ENCODE measurements at regions not wholly inside any gene's neighbourhood (a gene's known extent, or its start where the extent isn't known, plus 50 kb on each side); places are given as distances from the start of the nearest gene placed in this dataset.
"Not testable (repeated sequence)": the region's sequence is repeated elsewhere in the genome, so short reads cannot be mapped to it uniquely, and the experiment has no call there.

GRCh38 chr7:15813448-15813847 lies 127.0 kb upstream of the MEOX2 start:
- Mint-ChIP-seq H3K4me3 (ENCODE audit: low read depth) (no peak overlapping the region), H3K9me3 (peaks cover 28% of the 10 kb centered on the region), H3K36me3 (ENCODE audit: low read depth) (no peaks in the 10 kb centered on the region), H3K27ac (no peak overlapping the region), H3K27me3 (ENCODE audit: low read depth) (no peaks in the 10 kb centered on the region), H3K4me1 (ENCODE audit: low read depth) (no peaks in the 10 kb centered on the region)
- intact Hi-C loops (cut with micrococcal nuclease) = no loop called here
- no peak for DNase-seq (ENCODE audit: low spot score)

DNA sequence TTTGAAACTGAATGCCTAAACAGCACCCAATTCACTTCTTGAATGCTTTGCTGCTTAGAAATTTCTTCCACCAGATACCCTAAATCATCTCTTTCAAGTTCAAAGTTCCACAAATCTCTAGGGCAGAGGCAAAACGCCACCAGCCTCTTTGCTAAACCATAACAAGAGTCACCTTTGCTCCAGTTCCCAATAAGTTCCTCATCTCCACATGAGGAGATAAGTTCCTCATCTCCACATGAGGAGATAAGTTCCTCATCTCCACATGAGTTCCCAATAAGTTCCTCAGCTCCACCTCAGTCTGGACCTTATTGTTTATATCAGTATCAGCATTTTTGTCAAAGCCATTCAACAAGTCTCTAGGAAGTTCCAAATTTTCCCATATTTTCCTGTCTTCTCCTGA lies 123.9 kb upstream of the MEOX2 start:
- H3K4me1 Mint-ChIP-seq (ENCODE audit: low read depth); H3K4me3 Mint-ChIP-seq (ENCODE audit: low read depth); H3K27ac Mint-ChIP-seq; H3K36me3 Mint-ChIP-seq (ENCODE audit: low read depth); DNase-seq (ENCODE audit: low spot score); H3K27me3 Mint-ChIP-seq (ENCODE audit: low read depth); intact Hi-C loops (cut with micrococcal nuclease): not testable (repeated sequence)
- peaks cover 28% of the 10 kb centered on the region for H3K9me3 Mint-ChIP-seq

DNA sequence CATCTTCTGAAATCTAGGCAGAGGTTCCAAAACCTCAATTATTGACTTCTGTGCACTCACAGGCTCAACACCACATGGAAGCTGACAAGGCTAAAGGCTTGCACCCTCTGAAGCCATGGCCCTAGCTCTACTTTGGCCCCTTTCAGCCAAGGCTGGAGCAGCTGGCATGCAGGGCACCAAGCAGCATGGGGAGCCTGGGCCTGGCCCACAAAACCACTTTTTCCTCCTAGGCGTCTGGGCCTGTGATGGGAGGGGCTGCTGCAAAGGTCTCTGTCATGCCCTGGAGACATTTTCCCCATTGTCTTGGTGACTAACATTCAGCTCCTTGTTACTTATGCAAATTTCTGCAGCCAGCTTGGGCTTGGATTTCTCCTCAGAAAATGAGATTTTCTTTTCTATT lies 123.5 kb upstream of the MEOX2 start:
- H3K4me1 Mint-ChIP-seq (ENCODE audit: low read depth); H3K27me3 Mint-ChIP-seq (ENCODE audit: low read depth); intact Hi-C loops (cut with micrococcal nuclease); H3K36me3 Mint-ChIP-seq (ENCODE audit: low read depth); DNase-seq (ENCODE audit: low spot score); H3K27ac Mint-ChIP-seq; H3K4me3 Mint-ChIP-seq (ENCODE audit: low read depth): not testable (repeated sequence)
- peaks cover 28% of the 10 kb centered on the region for H3K9me3 Mint-ChIP-seq

DNA sequence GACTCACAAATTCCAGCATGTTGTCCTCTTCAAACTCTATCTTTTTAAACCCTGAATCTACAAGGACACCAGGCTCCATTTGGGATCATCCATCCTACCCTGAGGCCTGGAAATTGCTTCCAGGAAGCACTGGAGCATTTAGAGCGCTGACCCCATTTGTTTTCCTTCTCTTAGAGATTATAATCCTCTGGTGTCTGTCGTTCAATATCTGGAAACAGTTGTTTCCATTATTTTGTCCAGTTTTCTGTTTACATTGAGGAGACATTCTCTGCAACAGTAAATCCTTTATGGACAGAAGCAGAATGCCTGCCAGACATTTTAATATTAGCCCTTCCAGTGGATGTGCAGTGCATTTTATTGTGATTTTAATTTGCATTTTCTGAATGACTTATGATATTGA lies 119.4 kb upstream of the MEOX2 start:
- no peak for DNase-seq (ENCODE audit: low spot score)
- Mint-ChIP-seq H3K4me3 (ENCODE audit: low read depth) (no peak overlapping the region), H3K36me3 (ENCODE audit: low read depth) (no peaks in the 10 kb centered on the region), H3K9me3 (peaks cover 41% of the 10 kb centered on the region), H3K4me1 (ENCODE audit: low read depth) (no peaks in the 10 kb centered on the region), H3K27me3 (ENCODE audit: low read depth) (no peaks in the 10 kb centered on the region), H3K27ac (no peak overlapping the region)
- intact Hi-C loops (cut with micrococcal nuclease) = no loop called here

DNA sequence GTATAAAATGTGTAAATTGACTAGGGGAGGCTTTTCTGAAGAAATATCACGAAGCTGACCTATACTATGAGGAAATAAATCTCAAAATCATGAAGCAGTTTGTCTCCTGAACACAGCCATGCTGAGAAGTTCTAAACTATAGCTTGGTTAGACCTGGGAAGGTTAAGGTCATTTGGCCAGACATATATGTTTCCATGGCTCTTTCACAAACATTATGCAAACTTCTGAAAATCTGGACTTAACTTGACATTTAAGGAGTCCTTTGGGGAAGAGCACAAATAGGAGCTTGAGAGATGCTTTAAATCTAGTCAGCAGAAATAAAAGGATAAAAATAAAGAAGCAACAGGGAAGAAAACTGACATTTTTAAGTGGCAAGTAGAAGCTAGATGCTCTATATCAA lies 115.9 kb upstream of the MEOX2 start:
- intact Hi-C loops (cut with micrococcal nuclease) = no loop called here
- H3K36me3 Mint-ChIP-seq (ENCODE audit: low read depth) = no peaks in the 10 kb centered on the region
- H3K27ac Mint-ChIP-seq = no peak overlapping the region
- H3K4me1 Mint-ChIP-seq (ENCODE audit: low read depth) = no peaks in the 10 kb centered on the region
- no peak overlapping the region for H3K4me3 Mint-ChIP-seq (ENCODE audit: low read depth)
- H3K9me3 Mint-ChIP-seq = peaks cover 31% of the 10 kb centered on the region
- no peak for DNase-seq (ENCODE audit: low spot score)
- no peaks in the 10 kb centered on the region for H3K27me3 Mint-ChIP-seq (ENCODE audit: low read depth)

GRCh38 chr7:15801551-15801950 lies 115.1 kb upstream of the MEOX2 start:
- intact Hi-C loops (cut with micrococcal nuclease) = no loop called here
- Mint-ChIP-seq H3K36me3 (ENCODE audit: low read depth) (no peaks in the 10 kb centered on the region), H3K9me3 (peaks cover 25% of the 10 kb centered on the region), H3K4me1 (ENCODE audit: low read depth) (no peaks in the 10 kb centered on the region), H3K27ac (no peak overlapping the region), H3K4me3 (ENCODE audit: low read depth) (no peak overlapping the region), H3K27me3 (ENCODE audit: low read depth) (no peaks in the 10 kb centered on the region)
- no peak for DNase-seq (ENCODE audit: low spot score)

DNA sequence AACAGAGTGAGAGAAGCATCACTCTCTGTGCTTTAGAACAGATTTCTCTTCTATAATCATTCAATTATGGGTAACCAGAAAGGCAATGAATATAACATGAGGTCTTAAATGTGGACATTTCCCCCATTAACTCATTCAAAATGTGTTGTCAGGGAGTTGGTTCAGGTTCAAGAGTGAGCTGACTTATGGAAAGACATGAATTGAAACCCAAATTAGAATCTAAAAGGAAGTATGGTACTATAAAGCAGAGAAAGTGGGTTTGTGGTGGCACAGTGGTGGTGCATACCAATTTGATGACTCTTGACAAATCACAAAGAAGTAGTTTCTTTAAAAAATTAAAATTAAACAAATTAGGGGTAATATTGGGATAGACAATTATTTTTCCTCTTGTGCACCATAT lies 114.6 kb upstream of the MEOX2 start:
- no peak for DNase-seq (ENCODE audit: low spot score)
- Mint-ChIP-seq H3K27me3 (ENCODE audit: low read depth) (no peaks in the 10 kb centered on the region), H3K36me3 (ENCODE audit: low read depth) (no peaks in the 10 kb centered on the region), H3K9me3 (peaks cover 25% of the 10 kb centered on the region), H3K4me1 (ENCODE audit: low read depth) (no peaks in the 10 kb centered on the region), H3K27ac (no peak overlapping the region), H3K4me3 (ENCODE audit: low read depth) (no peak overlapping the region)
- intact Hi-C loops (cut with micrococcal nuclease) = no loop called here

GRCh38 chr7:15798081-15798480 lies 111.6 kb upstream of the MEOX2 start:
- H3K27ac Mint-ChIP-seq = no peak overlapping the region
- H3K36me3 Mint-ChIP-seq (ENCODE audit: low read depth) = no peaks in the 10 kb centered on the region
- no peaks in the 10 kb centered on the region for H3K4me1 Mint-ChIP-seq (ENCODE audit: low read depth)

GRCh38 chr7:15795393-15795792 lies 108.9 kb upstream of the MEOX2 start:
- peaks cover 15% of the 10 kb centered on the region for H3K9me3 Mint-ChIP-seq
- no peak overlapping the region for H3K4me3 Mint-ChIP-seq (ENCODE audit: low read depth)
- intact Hi-C loops (cut with micrococcal nuclease) = no loop called here
- DNase-seq (ENCODE audit: low spot score) = no peak
- H3K27ac Mint-ChIP-seq = no peak overlapping the region
- no peaks in the 10 kb centered on the region for H3K4me1 Mint-ChIP-seq (ENCODE audit: low read depth)
- no peaks in the 10 kb centered on the region for H3K36me3 Mint-ChIP-seq (ENCODE audit: low read depth)
- H3K27me3 Mint-ChIP-seq (ENCODE audit: low read depth) = no peaks in the 10 kb centered on the region

More at GRCh38 chr7:15798081-15798480, 111.6 kb upstream of the MEOX2 start:
- no peak for DNase-seq (ENCODE audit: low spot score)
- intact Hi-C loops (cut with micrococcal nuclease) = no loop called here
- Mint-ChIP-seq H3K27me3 (ENCODE audit: low read depth) (no peaks in the 10 kb centered on the region), H3K4me3 (ENCODE audit: low read depth) (no peak overlapping the region), H3K9me3 (peaks cover 27% of the 10 kb centered on the region)

DNA sequence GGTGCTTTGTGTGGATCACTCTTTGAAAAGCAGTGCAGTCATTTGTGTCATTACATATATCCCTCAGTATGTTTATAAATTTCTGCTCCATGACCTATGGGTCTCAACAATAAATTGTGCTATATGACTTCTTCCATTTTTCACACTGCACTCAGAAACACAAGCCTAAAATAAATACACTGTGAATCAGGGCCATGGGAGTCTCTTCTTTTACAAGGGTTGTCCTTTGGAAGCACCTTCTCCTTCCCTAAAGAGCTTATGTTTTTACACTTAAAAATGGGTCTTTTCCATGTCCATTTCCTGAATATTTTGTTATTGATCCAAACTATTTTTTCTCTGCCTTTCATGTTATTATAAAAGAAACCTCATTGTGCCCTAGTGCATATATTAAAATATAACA lies 108.3 kb upstream of the MEOX2 start:
- peaks cover 12% of the 10 kb centered on the region for H3K9me3 Mint-ChIP-seq
- intact Hi-C loops (cut with micrococcal nuclease) = no loop called here
- no peak overlapping the region for H3K27ac Mint-ChIP-seq
- no peaks in the 10 kb centered on the region for H3K36me3 Mint-ChIP-seq (ENCODE audit: low read depth)
- H3K27me3 Mint-ChIP-seq (ENCODE audit: low read depth) = no peaks in the 10 kb centered on the region
- H3K4me3 Mint-ChIP-seq (ENCODE audit: low read depth) = no peak overlapping the region
- no peaks in the 10 kb centered on the region for H3K4me1 Mint-ChIP-seq (ENCODE audit: low read depth)
- no peak for DNase-seq (ENCODE audit: low spot score)

DNA sequence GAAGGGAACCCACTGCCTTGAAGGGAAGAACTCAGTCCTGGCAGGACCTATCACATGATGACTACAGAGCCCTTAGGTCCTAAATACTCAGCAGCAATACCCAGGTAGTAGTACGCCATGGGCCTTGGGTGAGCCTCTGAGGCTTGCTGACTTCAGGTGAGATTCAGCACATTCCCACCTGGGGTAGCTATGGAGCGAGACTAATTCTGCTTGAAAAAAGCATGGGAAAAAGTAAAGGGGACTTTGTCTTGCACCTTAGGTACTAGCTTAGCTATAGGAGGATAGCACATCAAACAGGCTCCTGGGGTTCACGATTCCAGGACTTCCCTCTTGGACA lies 98.2 kb upstream of the MEOX2 start:
- no peak overlapping the region for H3K4me3 Mint-ChIP-seq (ENCODE audit: low read depth)
- H3K9me3 Mint-ChIP-seq = peaks cover 29% of the 10 kb centered on the region
- no peaks in the 10 kb centered on the region for H3K27me3 Mint-ChIP-seq (ENCODE audit: low read depth)
- DNase-seq (ENCODE audit: low spot score) = no peak
- intact Hi-C loops (cut with micrococcal nuclease) = no loop called here
- H3K36me3 Mint-ChIP-seq (ENCODE audit: low read depth) = no peaks in the 10 kb centered on the region
- H3K4me1 Mint-ChIP-seq (ENCODE audit: low read depth) = no peaks in the 10 kb centered on the region
- H3K27ac Mint-ChIP-seq = no peak overlapping the region

- Mint-ChIP-seq H3K4me3 (ENCODE audit: low read depth) (no peak overlapping the region), H3K4me1 (ENCODE audit: low read depth) (no peaks in the 10 kb centered on the region), H3K9me3 (peaks cover 25% of the 10 kb centered on the region), H3K36me3 (ENCODE audit: low read depth) (no peaks in the 10 kb centered on the region), H3K27ac (no peak overlapping the region), H3K27me3 (ENCODE audit: low read depth) (no peaks in the 10 kb centered on the region)
- intact Hi-C loops (cut with micrococcal nuclease) = no loop called here
- no peak for DNase-seq (ENCODE audit: low spot score)
Measured at GRCh38 chr7:15783987-15784693, 97.7 kb upstream of the MEOX2 start.

DNA sequence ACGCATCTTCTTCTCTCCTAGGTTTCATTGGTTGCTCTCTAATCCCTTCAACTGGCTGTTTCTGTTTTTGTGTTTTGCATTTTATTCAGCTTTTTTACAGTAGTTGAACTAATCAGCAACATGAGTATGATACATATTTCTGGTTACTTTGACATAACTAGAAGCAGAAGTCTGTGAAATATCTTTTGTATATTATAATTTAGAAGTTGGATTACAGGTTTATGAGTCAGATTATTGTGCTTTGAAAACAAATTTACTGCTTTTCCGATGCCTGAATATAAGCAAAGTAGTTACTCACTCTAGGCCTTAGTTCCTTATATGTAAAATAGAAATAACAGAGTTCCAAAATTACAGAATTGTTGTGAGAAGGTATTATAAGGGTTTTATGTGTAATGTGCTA lies 96.2 kb upstream of the MEOX2 start:
- no peaks in the 10 kb centered on the region for H3K27me3 Mint-ChIP-seq (ENCODE audit: low read depth)
- H3K36me3 Mint-ChIP-seq (ENCODE audit: low read depth) = no peaks in the 10 kb centered on the region
- no peak overlapping the region for H3K27ac Mint-ChIP-seq
- H3K9me3 Mint-ChIP-seq = peaks cover 13% of the 10 kb centered on the region
- no peak overlapping the region for H3K4me3 Mint-ChIP-seq (ENCODE audit: low read depth)
- H3K4me1 Mint-ChIP-seq (ENCODE audit: low read depth) = no peaks in the 10 kb centered on the region
- intact Hi-C loops (cut with micrococcal nuclease) = no loop called here
- no peak for DNase-seq (ENCODE audit: low spot score)

GRCh38 chr7:15781944-15782343 lies 95.5 kb upstream of the MEOX2 start:
- H3K27ac Mint-ChIP-seq = no peak overlapping the region
- no peaks in the 10 kb centered on the region for H3K36me3 Mint-ChIP-seq (ENCODE audit: low read depth)
- H3K4me3 Mint-ChIP-seq (ENCODE audit: low read depth) = no peak overlapping the region
- intact Hi-C loops (cut with micrococcal nuclease) = no loop called here
- peaks cover 8% of the 10 kb centered on the region for H3K9me3 Mint-ChIP-seq
- H3K4me1 Mint-ChIP-seq (ENCODE audit: low read depth) = no peaks in the 10 kb centered on the region
- DNase-seq (ENCODE audit: low spot score) = no peak
- no peaks in the 10 kb centered on the region for H3K27me3 Mint-ChIP-seq (ENCODE audit: low read depth)

Data from activated T-helper 2 cell treated with anti-CD3 and anti-CD28 coated beads, Interferon-gamma antibody, Interleukin-2, Interleukin-4, amounts not matched to agents 10 μg/mL and 5 μg/mL and 100 μg/mL, durations not matched to agents 14 hours and 24 hours and 36 hours (primary cell).